HG03460 (cell line): ENCODE measurements at regions not wholly inside any gene's neighbourhood (a gene's known extent, or its start where the extent isn't known, plus 50 kb on each side); places are given as distances from the start of the nearest gene placed in this dataset.

Experiments used
- ATAC-seq: cut with Tn5 transposase; IDR thresholded peaks from one replicate; pipeline ENCODE4 v1.9.1; 2021; ENCODE audit not compliant: unreplicated experiment

DNA sequence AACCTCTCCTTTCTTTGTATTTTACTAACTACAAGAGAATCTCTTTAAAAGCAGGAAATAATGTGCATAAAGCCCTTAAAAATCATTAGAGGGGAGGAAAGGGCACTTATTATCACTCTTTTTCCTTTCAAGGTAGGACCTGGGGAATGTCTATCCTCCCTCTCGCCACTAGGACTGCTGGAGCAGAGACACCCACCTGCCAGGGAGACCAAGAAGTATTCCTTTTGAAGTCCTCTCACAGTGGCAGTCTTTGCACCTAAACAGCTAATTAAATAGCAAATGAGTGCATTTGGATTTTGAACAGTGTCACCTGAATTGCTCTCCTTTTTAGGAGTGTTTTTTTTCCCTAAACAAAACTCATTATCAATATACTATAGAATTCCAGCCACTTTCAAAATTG is 874.1 kb downstream of the ZPLD1 start:
- no peak for ATAC-seq

DNA sequence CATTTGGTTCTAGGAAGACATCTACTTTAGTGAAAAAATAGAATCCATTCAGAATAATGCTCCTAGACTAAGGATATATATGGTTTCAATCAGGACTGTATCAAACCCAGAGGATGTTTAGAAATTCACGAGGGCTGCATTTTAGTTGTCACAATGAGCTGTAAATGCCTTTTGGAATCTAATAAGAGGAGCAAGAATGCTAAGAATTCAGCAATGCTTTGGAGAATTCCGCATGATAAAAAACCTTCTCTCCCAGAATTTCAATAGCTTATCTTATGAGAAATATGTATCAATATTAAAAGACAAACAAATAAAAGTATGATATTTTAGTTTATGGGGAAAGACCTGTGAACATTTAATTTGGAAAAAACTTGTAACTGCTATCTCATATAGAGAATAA is 885.1 kb downstream of the ZPLD1 start:
- ATAC-seq = no peak

DNA sequence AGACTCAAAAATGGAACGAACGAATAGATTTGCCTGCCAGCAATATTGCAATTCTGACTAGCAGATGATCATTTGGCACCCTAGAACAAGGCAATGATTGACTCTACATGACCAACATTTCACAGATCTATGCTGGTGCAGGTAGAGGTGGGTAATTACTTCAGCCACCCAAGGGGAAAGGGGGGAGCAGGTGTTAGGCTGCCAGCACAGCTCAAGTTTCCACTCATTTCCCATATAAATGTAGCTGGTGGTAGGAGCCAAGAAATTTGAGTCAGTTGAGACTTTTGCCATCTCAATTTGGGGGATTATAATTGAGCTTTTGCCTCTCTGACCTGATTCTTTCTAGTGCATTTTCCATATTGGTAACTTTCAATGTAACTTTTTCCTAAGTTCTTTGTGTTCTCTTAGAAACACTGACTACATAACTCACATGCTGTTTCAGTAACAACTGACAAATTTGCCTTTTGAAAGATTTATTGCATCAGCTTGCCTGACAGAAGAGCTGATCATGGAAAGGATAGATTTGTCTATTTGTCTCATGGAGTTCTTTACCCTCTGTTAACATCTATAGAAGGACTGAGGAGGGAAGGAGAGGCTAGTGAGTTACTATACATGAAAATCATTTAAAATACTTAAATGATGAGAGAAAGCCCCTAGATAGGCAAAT is 902.5 kb downstream of the ZPLD1 start:
- no peak for ATAC-seq

DNA sequence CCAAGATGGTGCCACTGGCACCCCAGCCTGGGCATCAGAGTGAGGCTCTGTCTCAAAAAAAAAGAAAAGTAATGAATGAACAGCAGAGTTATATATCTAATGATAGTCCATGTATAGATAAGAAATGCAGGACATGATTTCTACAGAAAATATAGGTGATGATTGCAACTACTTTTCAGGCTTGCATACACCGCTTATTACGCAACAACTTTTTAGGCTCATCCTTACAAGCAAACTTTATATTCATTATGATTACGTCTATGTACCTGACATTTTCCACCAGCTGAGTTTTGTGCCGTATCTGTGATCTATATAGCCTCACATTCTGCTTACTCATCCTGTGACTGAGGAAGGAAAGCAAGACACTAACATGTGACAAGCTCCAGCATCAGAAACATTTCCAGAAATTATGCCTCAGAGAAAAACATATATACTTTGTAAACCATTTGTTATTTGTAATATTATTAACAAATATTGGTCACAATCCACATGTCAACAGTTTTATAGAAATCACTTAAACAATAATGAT is 906.3 kb downstream of the ZPLD1 start:
- no peak for ATAC-seq

DNA sequence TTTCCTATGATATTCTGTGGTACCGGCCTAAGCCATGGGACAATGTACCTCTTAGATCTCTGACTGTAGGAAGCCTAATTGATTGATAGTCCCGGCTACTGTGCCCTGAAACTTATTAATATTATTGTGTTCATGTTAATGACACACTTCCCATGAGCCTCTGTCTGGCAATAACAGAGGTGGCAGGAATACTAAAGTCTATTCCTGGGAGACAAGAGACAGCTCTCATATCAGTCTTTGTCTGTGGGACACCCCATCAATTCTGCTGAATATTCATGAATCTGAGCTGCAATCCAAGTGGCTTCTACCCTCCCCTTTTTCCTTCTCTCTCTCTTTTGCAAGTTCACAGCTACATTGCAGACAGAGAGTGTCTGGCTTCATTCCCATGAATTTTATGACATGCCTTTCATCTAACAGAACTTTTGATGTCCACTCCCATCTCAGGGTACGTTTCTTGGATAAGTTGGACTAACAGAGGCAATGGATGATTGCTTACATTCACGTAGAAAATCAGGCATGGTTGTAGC is 907.5 kb downstream of the ZPLD1 start:
- ATAC-seq = no peak

DNA sequence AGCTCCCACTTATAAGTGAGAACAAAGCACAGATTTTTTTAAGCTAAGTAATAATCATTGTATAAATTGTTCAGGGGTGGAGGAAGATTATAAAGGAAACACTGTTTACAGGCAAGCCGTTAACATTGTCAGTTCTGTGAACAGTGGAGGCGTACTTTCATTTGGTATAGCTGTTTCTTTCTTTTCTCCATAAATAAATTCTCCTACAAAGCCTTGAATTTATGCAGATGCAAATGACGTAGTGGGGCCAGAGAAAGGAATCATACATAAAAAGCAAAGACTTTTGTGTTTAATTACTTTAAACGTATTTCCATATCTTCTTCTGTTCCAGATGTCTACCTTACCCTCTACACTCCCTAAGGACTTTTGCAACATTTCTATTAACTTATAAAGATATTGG is 914.9 kb downstream of the ZPLD1 start:
- ATAC-seq = no peak

DNA sequence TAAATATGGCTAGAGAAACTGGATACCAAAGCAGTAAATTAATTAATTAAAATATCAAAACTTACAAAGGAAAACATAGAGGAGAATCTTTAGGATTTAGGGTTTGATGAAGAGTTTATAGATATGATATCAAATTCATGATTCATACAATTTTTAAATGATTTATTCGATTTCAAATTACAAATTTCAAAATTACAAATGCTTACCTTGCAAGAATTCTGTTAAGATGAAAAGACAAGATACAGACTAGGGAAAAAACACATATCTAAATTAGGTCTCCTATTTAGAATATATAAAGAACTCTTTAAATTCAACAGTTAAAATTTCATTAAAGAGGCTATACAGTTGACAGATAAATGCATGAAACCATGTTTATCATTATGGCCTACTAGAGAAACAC is 930.7 kb downstream of the ZPLD1 start:
- ATAC-seq = no peak

DNA sequence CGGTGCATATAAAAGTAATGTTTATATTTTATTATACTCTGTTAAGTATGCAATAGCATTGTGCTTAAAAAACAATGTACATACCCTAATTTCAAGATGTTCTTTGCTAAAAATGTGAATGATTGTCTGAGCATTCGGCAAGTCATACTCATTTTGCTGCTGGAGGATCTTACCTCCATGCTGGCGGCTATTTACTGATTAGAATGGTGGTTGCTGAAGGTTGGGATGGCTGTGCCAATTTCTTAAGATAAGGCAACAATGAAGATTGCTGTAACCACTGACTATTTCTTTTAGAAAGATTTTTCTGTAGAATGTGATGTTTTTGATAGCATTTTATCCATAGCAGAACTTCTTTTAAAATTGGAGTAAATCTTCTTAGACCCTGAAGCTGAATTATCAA is 932.7 kb downstream of the ZPLD1 start:
- no peak for ATAC-seq

DNA sequence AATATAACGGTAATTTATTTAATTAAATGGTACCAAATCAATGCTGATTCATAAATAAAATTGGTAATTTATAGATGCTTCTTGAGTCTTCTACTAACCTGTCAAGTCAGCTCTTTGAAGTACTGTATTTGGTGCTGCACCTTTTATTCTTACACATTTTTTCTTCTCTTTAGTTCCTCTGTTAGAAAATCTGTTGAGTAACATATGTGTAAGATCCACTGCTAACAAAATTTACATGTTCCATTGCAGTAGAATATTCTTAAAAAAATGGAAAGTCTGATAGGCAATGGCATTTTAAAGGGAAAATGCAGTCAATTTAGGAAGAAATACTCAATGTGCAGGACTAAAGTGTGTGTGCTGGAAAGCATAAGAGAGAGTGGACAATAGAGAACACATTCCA is 936.6 kb downstream of the ZPLD1 start:
- no peak for ATAC-seq

DNA sequence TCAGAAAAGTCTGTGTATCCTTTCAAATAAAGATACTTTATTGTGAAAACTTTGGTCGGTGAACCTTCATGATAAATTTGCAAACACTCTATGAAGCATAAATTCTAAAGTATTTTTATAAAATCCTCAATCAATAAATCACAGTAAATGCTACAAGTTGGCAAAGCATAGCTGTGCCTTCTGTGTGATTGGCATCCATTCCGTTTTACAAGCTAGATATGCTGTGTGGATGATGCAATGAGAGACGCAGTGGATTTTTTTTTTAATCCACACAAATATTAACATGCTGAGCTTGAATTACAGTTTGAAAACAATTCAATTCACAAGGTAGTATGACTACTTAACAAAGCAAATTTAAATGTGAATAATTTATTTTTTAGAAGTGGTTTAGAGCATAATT is 937.2 kb downstream of the ZPLD1 start:
- ATAC-seq = no peak

DNA sequence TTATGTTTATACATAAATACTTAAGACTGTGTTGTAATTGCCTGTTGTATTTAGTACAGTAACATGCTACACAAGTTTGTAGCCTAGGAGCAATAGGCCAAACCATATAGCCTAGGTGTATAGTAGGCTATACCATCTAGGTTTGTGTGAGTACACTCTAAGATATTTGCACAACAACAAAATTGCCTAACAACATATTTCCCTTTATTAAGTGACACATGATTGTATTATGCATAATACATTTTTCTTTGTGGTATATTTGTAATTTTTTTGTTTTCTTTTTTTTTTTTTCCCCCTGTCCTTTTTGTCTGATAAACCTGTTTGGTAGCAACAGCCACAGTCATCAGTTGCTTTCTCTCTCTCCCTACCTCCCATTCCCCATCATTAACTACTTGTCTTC is 945.6 kb downstream of the ZPLD1 start:
- no peak for ATAC-seq

DNA sequence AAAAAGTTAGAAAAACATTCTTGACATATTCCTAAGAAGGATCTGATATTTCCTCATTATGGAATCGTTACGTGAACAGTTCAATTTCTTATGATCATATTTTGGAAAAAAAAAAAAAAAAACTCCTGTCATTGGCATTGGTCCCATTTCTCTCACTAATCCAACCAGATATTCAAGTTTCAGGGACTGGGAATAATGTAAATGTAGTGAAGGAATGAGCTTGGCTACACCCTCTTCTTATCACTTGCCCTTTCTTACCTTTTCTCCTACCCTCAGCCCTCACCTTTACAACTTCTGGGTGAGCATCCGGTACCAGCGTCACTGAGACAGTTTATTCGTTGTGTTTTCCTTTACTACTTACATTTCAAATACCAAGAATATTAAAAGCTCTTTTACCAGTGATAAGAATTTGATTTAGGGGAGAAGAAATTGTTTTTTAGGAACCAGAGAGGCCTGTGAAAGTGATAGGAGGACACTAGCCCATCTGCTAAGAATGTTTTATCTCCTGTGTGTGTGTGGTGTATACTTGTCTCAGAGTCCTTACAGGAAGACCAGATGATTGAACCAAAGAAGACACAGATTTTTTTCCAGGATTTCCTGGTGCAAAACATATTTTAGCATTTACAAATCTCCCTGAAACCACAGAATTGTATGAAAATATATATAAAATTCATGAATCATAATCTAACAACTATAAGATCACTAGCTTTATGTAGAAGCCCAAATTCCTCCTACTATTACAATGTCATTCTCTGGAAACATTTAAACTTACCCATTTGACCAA is 946.7 kb downstream of the ZPLD1 start:
- ATAC-seq = no peak

DNA sequence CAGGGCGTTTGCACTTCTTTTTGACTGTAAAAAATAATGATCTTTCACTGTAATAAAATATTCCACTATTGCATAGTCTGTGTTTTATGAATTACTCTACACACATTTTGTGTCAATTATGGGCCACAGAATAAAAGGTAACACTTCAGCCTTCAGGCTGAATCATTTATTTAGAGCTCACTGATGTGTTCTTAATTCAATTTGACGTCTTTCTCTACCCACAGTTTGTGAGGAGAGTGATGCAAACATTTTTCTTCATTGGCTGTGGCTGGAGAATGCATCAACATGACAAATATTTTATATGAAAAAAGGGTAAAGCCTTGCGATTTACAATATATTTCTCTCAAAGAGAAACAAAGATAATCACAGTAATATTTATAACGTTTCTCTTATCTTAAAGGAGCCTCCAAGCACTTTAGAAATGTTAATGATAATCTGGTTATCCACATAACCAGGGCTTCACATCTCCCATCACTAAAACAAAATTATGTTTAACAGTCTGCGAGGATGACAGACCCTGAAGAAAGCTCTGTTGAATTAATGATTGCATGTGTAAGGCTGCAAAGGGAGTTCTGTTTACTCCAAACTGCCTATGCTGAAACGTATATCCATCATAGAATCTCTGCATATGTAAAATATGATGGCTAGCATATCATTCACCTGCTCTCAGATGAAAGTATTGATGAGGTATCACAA is 951.3 kb downstream of the ZPLD1 start:
- ATAC-seq = no peak

DNA sequence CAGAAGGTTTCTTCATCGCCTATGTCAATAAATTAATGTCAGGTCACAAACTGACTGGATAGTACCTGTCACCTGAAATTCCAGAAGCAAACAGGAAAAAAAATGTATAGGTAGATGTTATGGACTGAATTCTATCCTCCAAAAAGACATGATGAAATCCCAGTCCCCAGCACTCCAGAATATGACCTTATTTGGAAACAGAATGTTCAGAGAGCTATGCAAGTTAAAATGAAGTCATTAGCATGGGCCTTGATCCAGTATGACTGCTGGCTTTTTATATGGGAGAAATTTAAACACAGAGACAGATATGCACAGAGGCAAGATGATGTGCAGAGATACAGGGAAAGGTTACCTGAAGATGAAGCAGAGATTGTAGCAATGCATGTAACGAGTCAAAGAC is 953.4 kb downstream of the ZPLD1 start:
- ATAC-seq = no peak

DNA sequence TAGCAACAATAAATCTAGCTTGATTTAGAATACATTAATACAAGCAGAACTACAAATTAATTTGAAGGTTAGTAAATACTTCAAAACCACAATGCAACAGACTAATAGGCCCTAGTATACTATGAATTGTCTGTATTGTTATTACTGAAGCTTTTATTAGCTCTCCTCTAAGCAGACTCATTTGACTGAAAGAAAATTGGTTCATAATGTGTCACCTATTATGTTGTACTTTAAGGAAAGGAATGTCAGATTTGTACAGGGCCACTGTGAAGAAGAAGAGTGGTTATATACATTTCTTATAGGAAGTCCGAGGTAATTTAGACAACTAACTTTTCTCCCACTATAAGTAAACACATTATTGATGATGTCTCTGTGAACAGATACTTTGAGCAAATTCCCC is 954.5 kb downstream of the ZPLD1 start:
- no peak for ATAC-seq

DNA sequence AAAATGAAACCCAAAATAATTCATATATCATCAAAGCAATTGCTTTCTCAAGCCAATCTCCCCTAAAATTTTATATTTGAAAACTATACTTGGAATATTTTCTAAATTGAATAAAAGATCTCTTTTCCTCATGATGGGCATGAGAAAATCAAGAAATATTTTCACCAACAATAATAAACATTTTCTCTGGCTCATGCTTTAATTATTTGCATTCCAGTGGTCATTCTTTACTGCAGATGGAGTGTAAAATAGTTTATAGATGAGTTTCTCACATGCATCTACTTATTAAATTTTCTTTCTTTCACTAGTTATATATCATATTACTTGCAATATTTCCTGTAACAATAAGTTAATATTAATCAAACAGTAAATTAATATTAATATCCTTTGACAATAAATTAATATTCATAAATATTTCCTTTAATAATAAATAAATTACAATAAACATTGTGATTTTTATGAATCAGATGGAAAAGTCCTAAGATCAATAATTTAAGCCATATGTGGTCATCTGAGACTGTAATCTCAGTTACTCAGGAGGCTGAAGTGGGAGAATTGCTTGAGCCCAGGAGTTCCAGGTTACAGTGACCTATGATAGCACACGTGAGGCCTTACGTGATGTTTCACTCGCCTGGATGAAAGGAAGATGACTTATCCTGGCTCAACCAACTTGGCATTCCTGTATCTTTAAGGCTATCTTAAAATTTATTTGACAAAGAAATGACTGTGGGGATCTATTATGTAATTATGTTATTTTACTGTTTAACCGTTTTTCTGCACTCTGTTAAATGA is 958.8 kb downstream of the ZPLD1 start:
- no peak for ATAC-seq

DNA sequence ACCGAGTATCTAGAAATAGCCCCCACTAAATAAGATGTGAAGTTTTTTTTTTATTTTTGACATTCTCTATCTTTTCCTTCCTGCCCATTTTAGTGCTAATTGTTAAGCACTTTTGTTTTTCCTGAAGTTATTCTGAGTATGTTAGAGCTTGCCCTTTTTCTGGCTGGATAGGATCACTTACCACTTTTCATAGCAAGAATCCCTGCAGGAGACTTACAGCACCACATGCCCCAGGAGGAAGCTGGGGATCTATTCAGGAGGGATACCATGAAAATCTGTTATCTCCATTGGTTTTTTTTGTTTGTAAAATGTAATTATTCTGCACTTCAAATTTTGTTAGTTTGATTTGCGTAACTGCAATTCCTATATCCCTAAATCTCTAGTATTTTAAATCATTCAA is 968.4 kb downstream of the ZPLD1 start:
- ATAC-seq = no peak

DNA sequence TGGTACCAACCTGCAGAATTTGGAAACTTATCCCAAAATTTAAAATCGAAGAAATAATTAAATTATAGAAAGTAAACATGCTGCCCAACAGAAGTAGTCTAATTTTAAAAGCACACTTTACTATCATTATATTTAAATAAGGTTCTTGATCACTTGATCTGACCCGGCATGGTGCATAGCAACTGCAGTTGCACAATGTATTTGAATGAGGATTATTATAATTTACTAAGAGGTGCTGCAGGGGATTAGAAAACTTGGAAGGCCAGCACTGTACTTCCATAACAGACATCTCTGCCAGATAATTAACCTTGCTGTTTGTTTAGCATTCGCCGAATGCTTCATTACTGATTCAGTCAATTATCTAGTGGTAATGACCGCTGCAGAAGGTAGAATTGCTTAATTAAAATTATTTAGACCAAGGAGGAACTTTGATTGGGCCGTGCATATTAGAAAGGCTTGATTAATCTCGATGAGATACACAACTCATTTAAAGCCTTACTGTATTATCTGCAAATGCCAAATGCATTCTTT is 971.6 kb downstream of the ZPLD1 start:
- no peak for ATAC-seq

DNA sequence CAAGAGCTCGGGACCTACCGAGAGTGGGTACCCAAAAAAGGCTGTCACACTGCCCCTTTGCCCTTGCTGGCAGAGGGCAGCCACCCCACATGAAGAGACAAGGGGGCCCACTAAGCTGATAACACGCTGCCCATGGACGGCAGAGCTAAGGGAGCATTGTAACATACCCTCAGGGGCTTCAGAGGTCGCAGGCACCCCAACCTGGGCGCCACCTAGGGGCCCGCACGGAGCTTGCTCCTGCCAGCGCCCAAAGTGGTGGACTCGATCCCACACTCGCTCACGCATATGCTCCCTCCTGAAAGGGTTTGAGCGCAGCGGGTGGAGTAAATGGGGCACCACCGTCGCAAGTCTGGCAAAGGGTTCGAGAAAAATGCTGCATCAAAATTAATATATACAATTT is 975.4 kb downstream of the ZPLD1 start:
- ATAC-seq = no peak

DNA sequence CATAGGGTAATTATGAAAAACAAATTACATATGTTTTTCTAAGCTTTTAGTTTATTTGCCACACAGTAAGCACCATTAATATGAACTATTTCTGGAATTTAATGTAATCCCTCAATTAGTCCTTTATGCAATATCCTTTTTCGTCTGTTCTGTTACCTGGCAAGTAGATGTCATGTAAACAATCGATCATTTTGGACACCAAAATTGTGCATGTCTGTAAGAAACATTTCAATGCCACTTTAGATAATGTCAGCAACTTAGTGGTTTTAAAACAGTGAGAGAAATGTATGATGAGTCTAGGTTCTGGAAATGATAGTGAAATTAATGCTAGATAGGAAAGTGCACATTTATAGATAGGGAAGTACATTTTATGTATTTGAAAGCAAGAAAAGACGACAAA is 986.6 kb downstream of the ZPLD1 start:
- no peak for ATAC-seq

DNA sequence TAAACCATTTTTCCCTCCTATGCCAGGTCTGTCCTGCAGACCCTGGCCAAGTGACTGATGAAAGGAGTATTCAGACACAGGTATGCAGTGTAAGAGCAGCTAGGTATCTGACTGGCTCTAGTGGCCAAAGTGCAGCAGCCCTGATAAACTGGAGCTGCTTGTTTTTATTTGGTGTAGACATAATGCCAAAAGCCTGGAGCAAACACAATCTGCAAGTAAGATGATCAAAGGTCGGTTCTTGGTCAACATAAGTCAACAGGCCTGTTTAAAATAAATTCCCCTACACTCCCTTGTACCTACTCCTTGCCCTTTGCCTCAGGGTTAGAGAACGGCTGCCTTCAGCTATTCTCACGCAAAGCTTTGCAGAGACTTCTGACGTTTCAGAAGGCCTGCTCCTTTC is 1003.1 kb downstream of the ZPLD1 start:
- no peak for ATAC-seq
